Stimulated activated CD8-positive, alpha-beta memory T cell treated with anti-CD3 and anti-CD28 coated beads, Interleukin-7, amount 100 ng/mL, for 1 hour (primary cell): ENCODE measurements at regions not wholly inside any gene's neighbourhood (a gene's known extent, or its start where the extent isn't known, plus 50 kb on each side); places are given as distances from the start of the nearest gene placed in this dataset.
"Not testable (repeated sequence)": the region's sequence is repeated elsewhere in the genome, so short reads cannot be mapped to it uniquely, and the experiment has no call there.

Source experiments
- DNase-seq, 2 donors: peaks; one replicate each; pipeline ENCODE4 v3.0.0-alpha.2; 2020; ENCODE audit warnings: low read depth in 2 of 2

DNA sequence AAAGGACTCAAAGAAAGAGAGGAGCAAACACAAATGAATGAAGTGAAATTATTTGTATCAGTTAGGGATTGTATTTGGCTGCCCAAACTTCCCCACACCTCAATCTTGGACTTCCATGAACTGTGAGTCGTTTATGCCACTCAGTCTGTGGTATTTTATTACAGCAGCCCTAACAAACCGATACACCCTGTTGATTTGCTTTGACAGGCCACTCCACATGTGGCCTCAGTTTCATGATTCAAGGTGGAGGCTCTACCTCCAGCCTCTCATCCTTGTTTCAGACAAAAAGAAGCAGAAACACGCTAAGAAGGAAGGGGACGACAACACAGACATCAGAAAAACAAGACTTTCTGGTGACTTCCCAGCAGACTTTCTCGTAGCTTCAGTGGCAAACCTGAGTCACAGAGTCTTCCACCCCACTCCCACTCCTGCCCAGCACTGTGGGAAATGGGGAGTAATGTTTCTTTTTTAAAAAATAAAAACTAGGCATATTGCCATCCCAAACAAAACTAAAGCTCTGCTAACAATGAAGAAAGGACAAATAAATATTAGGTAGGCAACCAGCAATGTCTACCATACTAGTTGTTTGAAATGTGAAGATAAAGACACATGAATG lies 52.2 kb upstream of the ABCA1 start:
- DNase-seq, result no peak

DNA sequence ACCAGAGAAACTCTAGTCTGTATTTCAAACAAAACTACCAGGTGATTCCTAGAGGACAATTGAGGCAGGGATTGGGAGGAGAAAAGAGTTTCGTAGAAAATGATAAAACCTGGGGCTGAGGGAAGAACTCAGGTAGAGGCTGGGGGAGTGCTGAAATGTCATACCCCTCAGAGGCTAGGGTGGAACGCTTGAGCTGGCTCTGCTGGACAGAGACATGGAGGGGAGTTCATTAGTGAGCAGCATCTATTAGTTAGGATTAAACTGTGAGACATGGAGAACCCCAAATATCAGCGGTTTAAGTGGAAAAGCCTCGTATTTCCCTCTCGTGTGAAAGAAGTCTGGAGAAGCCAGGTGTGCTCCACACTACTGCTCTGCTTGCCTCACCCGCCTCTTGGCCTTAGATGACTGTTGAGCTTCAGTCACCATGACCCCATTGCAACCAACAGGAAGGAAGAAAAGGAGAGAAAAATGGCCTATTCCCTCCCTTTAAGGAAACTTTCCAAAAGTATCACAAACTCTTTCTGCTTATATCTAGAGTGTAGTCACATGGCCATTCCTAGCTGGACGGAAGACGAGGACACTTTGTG lies 53.7 kb upstream of the ABCA1 start:
- DNase-seq, result no peak

DNA sequence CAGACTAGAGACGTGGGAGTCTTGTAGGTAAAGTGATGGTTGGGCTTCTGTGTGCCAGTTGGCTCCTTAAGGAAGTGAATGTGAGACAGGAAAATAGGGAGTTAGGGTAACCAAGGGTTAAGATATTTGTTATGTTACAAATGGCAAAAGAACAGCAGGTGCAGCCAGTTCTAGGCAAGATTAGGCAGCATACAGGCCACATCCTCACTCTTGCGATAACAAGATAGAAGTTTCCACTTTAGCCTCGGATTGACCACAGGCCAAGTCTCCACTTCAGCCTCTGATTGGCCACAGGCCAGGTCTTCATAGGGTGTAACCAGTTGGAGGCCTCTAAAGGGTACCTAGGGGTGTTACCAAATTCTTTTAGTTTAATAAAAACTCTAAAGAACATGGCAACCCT lies 54.6 kb upstream of the ABCA1 start:
- DNase-seq, result no peak

DNA sequence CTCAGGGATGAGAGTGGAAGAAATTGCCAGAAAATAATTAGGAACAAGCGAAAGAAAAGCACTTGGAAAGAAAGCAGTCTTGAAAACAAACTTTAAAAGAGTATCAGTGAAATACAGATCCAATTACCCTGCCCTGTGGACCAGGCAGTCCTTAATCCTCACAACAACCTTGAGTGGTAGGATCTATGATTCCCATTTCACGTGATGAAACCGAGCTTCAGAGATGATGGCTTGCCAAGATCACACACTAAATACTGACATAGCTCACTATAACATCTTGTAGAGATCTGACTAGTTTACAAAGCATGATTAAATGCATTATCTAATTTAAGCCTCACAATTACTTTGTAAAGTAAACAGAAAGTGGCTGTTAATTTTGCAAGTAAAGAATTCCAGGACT lies 55.5 kb upstream of the ABCA1 start:
- DNase-seq, result no peak

DNA sequence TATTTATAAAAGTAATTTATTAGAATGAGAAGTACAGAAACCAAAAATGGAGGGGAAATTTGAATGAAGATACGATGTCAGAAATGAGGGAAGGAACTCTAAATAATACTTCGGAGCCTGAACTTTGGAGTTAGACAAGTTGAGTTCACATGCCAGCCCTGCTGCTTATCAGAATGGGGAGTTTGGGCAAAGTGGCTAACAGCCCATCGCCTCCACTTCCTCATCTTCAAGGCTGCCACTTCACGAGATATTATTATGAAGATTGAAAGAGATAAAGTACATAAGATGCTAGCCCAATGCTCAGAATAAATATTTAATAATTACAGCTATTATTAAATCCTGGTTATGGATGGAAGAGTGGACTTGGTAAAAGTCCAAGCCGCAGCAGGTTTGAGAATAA lies 56.2 kb upstream of the ABCA1 start:
- DNase-seq, result no peak

DNA sequence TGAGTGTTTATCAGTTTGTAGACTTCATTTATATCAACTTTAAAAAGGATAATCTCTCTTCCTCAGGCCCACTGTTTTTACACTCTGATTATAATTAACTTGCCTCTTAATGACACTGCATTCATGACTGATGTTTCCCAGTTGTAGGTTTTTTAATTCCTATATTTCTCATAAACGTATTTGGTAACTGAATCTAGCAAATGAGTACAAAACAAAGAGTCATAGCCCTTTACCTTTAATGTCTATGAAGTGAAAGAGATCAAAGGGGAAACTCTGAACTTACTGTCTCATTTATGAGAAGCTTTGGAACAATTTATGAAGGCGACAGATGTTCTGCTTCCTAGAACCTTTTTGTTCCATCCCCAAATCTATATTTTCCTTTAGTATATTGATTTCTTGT lies 56.6 kb upstream of the ABCA1 start:
- DNase-seq, result no peak

DNA sequence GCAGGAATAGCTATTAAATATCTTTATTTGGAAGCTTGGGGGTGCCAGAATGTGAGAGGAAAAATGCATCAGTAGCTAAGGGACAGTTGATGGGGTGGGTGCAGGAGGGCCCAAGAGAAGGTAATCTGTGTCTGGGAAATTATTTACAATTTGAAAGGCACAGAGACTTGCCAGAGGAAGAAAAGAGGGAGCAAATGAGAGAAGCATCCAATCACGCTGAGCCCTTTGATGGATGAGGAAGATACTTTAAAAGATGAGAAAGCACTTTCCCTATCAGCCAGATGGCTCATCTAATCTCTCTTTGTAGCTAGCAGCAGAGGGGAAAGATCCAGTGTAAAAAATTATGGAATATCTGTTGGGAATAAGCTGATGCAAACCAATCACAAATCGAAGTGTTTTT lies 57.0 kb upstream of the ABCA1 start:
- DNase-seq, result no peak

DNA sequence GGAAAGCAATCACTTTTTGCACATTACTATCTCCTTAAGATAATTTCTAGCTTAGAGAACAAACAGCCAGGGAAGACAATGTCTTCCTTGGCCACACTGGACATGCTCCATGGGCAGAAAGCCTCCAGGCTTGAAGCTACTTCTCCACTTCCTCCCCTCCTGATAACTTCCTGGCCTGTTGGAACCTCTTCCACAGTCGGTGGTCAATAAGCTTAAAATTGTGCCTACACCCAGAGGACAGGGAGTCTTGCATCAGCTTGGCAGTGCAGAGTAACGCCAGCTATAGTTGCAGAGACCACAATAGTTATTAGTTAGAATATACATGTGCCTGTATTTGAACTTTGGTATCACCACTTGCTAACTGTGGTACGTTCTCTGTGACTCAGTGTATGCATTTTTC lies 58.1 kb upstream of the ABCA1 start:
- DNase-seq, result no peak

DNA sequence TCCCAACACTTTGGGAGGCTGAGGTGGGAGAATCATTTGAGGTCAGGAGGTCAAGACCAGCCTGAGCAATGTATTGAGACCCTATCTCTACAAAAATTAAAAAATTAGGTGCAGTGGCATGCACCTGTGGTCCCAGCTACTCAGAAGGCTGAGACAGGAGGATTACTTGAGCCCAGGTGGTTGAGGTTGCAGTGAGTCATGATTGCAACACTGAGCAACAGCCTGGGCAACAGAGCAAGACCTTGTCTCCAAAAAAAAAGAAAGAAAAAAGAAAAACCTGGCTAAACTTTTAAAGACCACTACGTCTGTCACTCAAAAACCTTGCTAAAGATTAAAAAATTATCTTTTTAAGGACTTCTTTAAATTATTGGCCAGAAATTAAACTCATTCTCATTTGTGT lies 59.8 kb upstream of the ABCA1 start:
- DNase-seq, result no peak

DNA sequence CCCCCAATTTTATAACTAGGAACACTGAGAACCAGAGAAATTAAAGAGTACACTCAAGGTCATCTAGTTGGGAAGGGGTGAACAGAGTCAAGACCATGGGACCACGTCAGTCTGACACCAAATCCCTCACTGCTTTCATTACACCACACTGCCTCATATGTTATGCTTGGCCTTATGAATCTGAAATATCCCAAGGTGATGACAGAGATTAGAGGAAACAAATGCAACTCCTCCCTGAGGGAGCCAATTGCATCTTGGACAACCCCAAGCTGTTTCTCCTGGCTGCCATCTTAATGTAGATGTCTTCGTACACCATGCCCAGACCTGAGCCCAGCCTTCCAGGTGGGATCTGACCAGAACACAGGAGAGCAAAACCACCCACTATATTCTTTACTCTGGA lies 60.6 kb upstream of the ABCA1 start:
- DNase-seq, result no peak

DNA sequence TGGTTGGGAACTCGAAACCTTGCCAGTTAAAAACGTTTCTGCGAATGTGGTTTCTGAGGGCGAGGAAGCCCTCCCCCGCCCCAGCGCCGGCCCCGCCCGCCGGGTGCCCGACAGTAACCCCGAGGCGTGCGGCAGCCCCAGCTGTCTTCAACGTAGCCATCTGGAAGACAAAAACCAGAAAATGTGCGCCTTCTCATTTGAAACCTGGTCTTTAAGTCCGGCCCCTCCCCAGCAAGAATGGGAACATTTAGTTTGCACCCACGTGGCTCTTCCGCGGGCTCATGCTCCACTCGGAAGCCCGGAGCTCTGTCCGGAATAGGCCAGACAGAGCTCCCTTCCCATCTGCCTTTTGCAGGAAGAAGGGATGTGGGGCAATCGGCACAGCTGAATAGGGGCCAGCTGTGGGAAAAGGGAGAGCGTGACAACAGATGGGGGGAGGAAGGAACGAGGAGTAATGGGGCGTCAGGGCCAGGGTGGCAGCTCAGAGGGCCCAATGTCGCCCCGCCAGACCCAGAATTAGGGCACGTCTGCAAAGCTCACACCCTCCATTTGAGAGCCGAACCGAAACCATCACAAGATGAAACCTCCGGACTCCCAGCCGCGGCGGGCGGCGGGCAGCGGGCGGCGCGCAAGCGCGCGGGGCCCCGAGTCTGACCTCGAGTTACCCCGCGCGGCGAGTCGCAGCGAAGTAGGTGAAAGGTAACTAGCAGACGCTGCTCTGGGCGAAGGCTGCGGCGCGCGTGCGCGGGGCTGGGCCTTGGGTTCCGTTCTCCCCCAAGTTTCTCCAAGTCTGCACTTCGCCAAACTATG lies 63.4 kb upstream of the ABCA1 start:
- peak; percentile 57 to 62 for DNase-seq

DNA sequence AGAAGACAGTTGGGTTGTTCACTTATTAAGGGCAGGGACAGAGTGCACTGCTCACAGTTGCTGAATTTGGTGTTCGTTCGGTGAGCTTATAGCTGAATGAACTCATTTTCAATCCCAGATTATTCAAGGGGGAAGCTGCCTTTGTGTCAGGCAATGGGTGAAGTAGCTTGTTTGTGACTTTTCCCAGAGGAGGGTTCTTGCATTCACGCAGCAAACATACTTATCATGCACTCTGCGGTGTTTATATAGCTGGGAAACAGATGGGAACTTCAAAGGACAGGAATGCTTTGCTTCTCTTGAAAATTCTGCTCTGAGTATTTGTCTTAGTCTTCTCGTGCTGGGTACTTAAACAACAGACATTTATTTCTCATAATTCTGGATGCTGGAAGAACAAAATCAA lies 64.7 kb upstream of the ABCA1 start:
- DNase-seq, result no peak

DNA sequence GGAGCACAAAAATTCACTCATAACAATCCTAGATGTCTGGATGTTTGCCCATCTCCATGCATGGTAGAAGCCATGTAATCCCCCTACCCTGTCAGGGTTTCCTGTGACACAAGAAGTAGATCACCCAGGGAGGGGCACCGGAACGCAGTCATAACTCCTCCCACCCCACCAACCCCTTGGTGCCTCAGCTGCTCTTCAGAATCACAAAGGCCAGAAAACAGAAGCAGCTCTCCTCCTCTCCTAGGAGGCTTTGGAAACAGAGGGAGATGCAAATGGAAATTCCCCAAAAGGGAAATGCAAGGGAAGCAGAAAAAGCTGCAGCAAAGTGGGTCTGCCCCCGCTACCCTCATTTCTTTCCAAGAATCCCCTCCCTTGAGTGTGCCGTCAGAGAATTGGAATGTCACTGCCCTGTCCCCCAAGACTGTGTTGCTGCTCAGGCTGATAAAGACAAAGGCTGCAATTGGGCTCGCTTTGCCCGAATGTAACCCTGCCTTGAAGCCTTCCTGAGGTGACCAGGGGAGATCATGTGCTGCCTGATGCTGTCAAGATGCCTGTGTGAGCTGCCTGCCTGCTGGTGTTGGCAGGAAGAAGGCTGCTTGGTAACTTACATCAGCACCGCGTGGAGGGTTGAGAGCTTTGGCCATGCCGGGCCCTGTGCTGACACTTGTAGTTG lies 65.5 kb upstream of the ABCA1 start:
- DNase-seq, result peak in 1 of 2 donors; percentile 4

DNA sequence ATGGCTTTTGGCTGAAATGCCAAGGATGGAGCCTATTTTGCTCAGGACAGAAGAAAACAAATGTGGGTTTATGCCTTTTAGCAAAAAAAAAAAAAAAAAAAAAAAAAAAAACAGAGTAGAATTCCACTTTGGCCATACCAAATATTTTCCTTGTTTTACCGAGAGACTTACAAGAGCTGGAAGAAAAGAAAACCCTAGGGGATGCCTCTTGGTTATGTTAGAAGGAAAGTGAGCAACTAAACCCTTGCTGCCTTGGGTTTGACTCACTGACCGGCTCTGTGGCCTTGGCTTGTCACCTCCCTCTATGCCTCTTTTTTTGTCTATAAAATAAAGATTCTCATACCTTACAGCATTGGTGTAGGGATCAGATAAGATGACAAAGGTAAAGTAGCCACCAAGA lies 69.6 kb upstream of the ABCA1 start:
- DNase-seq, result no peak

DNA sequence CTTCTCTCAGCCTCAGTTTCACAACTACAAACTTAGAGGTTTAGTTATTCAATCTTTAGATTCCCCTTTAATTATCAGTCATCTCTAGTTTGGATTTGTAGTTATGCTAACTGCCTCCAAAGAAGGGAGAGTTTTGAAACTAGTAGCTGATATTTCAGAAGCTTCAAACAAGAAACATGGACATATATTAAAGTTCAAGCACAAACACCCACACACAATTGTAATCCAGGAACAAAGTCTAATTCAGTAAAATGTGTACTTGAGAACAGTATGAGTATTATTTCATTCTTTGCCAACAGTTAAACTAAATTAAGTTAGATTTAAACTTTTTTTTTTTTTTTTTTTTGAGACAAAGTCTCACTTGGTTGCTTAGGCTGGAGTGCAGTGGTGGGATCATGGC lies 71.2 kb upstream of the ABCA1 start:
- DNase-seq, result no peak

DNA sequence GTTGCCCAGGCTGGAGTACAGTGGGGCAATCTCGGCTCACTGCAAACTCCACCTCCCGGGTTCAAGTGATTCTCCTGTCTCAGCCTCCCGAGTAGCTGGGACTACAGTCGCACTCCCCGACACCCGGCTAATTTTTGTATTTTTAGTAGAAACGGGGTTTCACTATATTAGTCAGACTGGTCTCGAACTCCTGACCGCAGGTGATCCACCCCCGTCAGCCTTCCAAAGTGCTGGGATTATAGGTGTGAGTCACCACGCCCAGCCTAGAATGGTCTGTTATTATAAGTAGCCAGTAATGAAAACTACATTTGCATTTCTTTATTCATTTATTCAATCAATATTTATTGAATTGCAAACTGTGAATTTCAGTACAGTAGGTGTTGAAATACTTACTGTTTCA lies 72.6 kb upstream of the ABCA1 start:
- not testable (repeated sequence) for DNase-seq

DNA sequence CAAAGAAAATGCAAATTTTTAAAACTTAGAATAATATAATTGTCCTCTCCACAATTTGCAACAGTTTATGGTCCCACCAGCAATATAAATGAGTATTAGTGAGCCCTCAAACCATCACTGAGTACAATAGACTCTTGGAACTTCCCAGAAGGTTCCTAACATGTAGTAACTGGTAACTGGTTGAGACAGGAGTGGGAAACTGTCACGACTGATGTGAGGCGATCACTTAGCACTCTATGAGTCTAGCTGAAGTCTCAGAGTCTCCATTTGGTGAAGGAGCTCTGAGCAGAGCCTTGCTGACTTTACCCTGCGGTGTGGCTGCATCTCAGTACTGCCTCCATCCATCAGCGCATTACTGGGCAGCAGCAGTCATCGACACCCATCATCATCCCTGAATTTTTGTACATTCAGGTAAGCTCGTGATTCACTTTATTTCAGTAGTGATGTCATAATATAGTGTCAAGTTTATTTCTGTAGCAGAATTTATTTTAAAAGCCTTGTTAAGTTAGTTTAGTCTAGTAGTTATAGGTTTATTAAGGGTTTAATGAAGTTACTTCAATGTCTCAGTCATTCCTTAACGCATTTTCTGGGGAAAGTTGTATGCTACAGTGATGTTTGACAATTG lies 76.6 kb upstream of the ABCA1 start:
- DNase-seq, result no peak

DNA sequence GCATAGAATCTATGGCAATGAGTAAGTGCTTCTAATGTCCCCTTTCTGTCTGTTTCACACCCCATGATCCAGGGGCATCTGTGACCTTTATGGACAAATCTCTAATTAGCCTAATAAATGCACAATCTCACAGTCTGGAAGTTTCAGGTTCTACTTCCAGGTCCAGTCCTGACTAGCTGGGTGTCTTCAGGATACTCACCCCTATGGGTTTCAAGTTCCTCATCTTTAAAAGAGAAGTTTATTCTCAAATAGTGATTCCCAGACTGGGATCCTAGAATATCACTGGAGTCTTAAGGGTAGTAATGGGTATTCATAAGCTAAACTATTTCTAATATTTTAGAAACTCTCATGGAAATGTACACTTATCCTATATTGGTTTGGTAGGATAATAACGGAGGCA lies 77.2 kb upstream of the ABCA1 start:
- no peak for DNase-seq

DNA sequence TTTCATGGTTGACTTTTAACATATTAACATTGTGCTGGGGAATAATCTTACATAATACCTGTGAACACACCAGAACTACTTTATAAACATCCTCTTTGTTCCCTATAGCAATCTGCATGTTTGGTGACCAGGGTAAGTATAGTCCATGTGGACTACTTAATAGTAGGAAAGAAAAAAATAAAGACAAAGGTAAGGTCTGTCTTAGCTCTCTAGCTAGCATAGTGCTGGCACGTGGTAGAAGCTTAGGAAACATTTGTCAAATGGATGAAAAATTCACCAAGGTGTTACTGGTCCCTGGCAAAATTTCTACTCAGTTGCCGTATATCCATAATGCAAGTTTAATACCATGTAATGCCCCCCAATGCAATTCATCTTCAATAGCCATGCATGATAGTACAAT lies 78.6 kb upstream of the ABCA1 start:
- DNase-seq, result no peak

DNA sequence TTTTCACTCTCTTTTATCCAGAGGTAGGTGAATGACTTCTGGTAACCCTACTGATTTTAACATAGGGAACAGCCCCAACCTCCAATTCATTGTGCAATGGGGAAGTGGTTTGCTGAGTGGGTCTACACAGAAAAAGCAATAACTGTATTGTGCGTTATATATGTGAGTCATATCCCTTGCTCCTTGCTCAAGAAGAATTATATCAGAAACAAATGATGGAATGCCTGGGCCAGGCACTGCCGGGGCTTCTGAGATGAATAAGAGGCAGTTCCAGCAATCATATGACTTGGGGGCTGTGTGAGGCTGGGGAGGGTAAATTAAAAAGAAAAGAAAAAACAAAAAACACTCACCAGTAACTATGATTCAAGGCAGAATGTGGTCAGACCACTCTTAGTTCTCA lies 79.2 kb upstream of the ABCA1 start:
- DNase-seq, result no peak

DNA sequence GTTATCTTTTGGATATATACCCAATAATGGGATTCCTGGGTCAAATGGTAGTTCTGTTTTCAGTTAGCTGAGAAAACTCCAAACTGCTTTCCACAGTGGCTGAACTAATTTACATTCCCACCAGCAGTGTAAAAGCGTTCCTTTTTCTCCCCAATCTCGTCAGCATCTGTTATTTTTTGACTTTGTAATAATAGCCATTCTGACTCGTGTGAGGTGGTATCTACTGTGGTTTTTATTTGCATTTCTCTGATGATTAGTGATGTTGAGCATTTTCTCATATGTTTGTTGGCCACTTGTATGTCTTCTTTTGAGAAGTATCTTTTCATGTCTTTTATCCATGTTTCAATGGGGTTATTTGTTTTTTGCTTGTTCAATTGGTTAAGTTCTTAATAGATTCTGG lies 82.1 kb upstream of the ABCA1 start:
- not testable (repeated sequence) for DNase-seq

DNA sequence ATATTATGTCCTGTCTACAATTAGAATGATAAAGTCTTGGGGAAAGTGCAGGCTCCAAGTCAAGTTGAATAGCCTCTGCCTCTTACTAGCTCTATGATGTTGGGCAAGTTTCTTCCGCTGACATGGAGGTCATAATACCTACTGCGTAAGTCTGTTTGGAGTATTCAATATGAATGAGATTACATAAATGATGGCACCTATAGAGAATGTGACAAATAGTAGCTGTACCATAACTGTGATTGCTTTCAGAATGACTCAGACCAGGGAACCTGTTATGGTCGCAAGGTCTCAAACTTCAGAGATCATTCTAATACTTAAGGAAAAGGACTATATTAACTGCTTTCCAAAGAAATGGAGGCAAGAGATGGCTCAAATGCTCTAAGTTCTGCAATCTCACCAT lies 94.0 kb upstream of the ABCA1 start:
- DNase-seq, result no peak
